Spinal cord (tissue), 9 donors: ENCODE measurements at regions not wholly inside any gene's neighbourhood (a gene's known extent, or its start where the extent isn't known, plus 50 kb on each side); places are given as distances from the start of the nearest gene placed in this dataset.

Experiments
- DNase-seq, 6 donors: peaks; one replicate each; pipeline versions ENCODE4 v3.0.0 to v3.0.0-alpha.2; 2013 to 2015; ENCODE audit warnings: low spot score in 6 of 6, low read depth in 4 of 6
- H3K27ac ChIP-seq: one replicate; pipeline ENCODE4 v1.5.1; 2013; ENCODE audit warnings: low read depth, low read length, control low read depth
- H3K27me3 ChIP-seq: one replicate; pipeline ENCODE4 v1.6.1; 2013; ENCODE audit warnings: low read length; ENCODE audit not compliant: control insufficient read depth, insufficient read depth
- H3K36me3 ChIP-seq: one replicate; pipeline ENCODE4 v1.6.1; 2013; ENCODE audit warnings: low read length; ENCODE audit not compliant: control insufficient read depth, insufficient read depth
- H3K4me1 ChIP-seq: one replicate; pipeline ENCODE4 v1.6.1; 2013; ENCODE audit warnings: low read length; ENCODE audit not compliant: control insufficient read depth, insufficient read depth
- H3K4me3 ChIP-seq: one replicate; pipeline ENCODE4 v1.5.1; 2013; ENCODE audit warnings: low read depth, low read length, control low read depth
- H3K9me3 ChIP-seq: one replicate; pipeline ENCODE4 v1.6.1; 2013; ENCODE audit warnings: low read length; ENCODE audit not compliant: control insufficient read depth, insufficient read depth
- WGBS: methylation state at CpG from one replicate; pipeline ENCODE4 v1.1.5; 2013; ENCODE audit warnings: missing lambda C conversion rate; ENCODE audit not compliant: insufficient coverage; 5-methylcytosine and 5-hydroxymethylcytosine counted together
- donor health status: healthy.

DNA sequence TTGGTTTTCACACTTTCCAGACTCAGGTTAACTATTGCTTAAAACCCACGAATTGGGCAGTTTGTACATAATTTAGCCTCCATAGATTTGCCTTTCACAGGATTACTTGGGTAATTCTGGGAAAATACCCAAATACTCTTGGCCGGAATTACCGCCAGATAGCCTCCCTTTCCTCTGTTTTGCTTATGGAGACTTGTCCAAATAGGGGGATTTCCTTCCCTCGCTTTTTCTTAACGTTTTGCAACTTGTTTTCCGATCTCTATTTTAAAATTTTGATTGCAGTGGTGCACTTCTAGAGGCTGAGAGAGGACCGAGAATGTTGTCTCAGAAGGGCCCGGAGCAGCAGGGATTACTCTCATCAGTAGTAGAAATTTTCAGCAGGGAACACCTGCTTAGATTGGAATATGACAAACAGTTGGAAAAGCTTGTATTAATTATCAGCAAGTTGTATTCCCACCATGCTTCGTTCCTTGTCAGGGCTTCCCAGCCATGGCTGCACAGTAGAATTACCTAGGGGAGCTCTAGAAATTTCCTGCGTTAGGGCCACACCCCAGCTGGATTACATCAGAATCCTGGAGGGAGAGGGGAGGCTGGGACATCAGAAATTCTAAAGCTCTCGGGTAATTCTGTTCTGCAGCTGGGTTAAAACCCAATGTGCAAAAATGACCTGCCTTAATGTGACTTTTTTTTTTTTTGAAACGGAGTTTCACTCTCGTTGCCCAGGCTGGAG lies 329.1 kb downstream of the SH3GL2 start:
- peak in 1 of 6 donors; percentile 14 for DNase-seq
- H3K4me1 ChIP-seq = peaks cover 23% of the 10 kb centered on the region
- peaks cover 42% of the 10 kb centered on the region for H3K27me3 ChIP-seq
- no peak overlapping the region for H3K27ac ChIP-seq
- WGBS = 83% methylated on average over 8 of the region's 13 CpGs
- H3K9me3 ChIP-seq = no peaks in the 10 kb centered on the region
- H3K4me3 ChIP-seq = no peak overlapping the region
- no peaks in the 10 kb centered on the region for H3K36me3 ChIP-seq

DNA sequence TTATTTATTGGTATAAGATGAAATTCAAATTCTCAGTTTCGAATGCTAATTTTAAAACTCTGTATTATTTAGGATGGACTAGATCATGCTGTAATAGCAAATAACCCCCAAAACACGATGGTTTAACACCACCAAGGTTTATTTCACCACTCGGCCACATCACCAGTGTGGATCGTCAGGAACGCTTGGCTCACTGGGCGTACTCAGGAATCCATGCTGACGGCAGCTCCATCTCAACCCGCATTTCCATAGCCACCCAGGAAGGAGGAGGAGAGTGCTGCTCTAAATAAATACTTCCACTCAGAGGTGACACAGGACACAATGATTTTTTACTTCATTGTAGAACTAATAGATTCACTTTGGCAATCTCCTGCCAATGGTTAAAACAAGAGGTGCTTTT lies 347.4 kb downstream of the SH3GL2 start:
- no peaks in the 10 kb centered on the region for H3K4me1 ChIP-seq
- H3K27me3 ChIP-seq = no peaks in the 10 kb centered on the region
- H3K4me3 ChIP-seq = no peak overlapping the region
- no peak for DNase-seq
- H3K36me3 ChIP-seq = no peaks in the 10 kb centered on the region
- 92% methylated on average over 2 of the region's 8 CpGs for WGBS
- H3K9me3 ChIP-seq = no peaks in the 10 kb centered on the region
- H3K27ac ChIP-seq = no peak overlapping the region

DNA sequence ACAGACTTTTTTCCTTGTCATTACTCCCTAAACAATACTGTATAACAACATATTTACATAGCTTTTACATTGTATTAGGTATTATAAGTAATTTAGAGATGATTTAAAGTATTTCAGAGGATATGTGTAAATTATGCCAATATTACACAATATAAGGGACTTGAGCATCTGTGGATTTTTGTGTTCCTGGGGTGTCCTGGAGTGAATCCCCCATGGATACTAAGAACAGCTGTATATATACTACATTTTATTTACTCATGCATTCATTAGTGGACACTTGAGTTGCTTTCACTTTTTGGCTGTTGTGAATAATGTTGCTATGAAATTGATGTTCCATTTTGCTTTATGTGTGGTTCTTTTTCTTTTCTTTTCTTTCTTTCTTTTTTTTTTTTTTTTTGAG lies 348.8 kb downstream of the SH3GL2 start:
- Histone ChIP-seq H3K9me3 (no peaks in the 10 kb centered on the region), H3K4me3 (no peak overlapping the region), H3K27ac (no peak overlapping the region), H3K27me3 (no peaks in the 10 kb centered on the region), H3K4me1 (no peaks in the 10 kb centered on the region), H3K36me3 (no peaks in the 10 kb centered on the region)
- DNase-seq = no peak

DNA sequence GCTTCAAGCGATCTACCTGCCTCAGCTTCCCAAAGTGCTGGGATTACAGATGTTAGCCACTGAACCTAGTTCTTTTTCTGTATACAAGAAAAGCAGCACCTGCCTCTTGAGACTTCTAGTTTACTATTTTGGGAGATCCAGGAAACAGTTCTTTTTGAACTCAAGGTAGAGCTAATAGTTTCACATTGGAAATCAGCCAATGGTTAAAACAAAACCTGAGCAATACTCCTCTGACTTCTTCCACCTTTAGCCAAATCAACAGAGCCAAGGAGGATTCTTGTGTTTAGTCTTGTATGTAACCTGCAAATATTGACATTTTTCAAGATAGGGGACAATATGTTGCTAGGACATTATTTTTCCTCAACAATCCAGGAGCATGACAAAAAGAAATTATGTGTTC lies 349.4 kb downstream of the SH3GL2 start:
- H3K4me1 ChIP-seq = no peaks in the 10 kb centered on the region
- no peaks in the 10 kb centered on the region for H3K36me3 ChIP-seq
- H3K27me3 ChIP-seq = no peaks in the 10 kb centered on the region
- H3K27ac ChIP-seq = no peak overlapping the region
- no peak overlapping the region for H3K4me3 ChIP-seq
- WGBS = no CpG with 5 or more reads among the region's 1 CpG
- H3K9me3 ChIP-seq = no peaks in the 10 kb centered on the region
- no peak for DNase-seq

- no CpG with 5 or more reads among the region's 2 CpGs for WGBS
These were observed 349.9 kb downstream of the SH3GL2 start for GRCh38 chr9:17928768-17929167.

DNA sequence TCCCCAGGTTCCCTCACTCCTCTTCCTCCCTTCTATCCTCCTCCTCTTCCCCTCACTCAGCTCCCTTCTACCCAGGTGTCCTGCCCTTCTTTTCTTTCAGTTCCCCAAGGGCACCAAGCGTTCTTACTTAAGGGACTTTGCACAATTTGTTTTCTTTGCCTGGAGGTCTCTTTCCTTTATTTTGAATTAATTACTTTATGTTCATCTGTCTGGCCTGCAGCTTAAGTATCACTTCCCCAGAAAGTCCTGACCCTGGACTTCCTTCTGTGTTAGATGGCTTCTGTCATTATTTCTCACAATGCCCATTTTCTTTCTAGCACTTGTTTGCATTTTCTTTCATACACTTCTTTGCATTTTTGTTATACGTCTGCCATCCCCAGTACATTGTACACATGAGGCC lies 350.6 kb downstream of the SH3GL2 start:
- no peak for DNase-seq
- Histone ChIP-seq H3K36me3 (no peaks in the 10 kb centered on the region), H3K27me3 (no peaks in the 10 kb centered on the region), H3K27ac (no peak overlapping the region), H3K4me3 (no peak overlapping the region), H3K4me1 (no peaks in the 10 kb centered on the region), H3K9me3 (no peaks in the 10 kb centered on the region)
- WGBS = 100% methylated on average over 1 of the region's 2 CpGs

More at GRCh38 chr9:17928768-17929167, 349.9 kb downstream of the SH3GL2 start:
- no peaks in the 10 kb centered on the region for H3K36me3 ChIP-seq
- no peaks in the 10 kb centered on the region for H3K27me3 ChIP-seq
- no peaks in the 10 kb centered on the region for H3K4me1 ChIP-seq
- DNase-seq = no peak
- no peak overlapping the region for H3K27ac ChIP-seq
- H3K9me3 ChIP-seq = no peaks in the 10 kb centered on the region
- no peak overlapping the region for H3K4me3 ChIP-seq

DNA sequence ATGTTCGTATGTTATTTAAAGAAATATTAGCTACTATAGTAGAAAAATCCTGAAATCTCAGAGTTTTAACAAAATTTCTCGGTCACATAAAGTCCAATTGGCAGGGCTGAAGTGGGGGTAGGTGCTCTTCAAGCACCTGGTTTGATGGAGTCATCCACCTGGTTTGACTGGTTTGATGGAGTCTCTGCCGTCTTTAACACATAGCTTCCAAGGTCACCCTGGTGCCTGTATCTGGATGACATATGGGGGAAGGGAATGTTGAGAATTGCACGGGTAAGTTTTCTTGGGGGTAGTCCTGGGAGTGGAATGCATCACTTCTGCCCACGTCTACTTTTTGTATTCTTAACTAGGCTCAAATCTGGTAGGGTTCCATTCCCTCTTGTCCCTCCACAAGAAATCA lies 351.2 kb downstream of the SH3GL2 start:
- H3K27ac ChIP-seq = no peak overlapping the region
- H3K4me3 ChIP-seq = no peak overlapping the region
- no peaks in the 10 kb centered on the region for H3K4me1 ChIP-seq
- H3K9me3 ChIP-seq = no peaks in the 10 kb centered on the region
- no peaks in the 10 kb centered on the region for H3K36me3 ChIP-seq
- WGBS = no CpG with 5 or more reads among the region's 5 CpGs
- no peaks in the 10 kb centered on the region for H3K27me3 ChIP-seq
- DNase-seq = no peak

DNA sequence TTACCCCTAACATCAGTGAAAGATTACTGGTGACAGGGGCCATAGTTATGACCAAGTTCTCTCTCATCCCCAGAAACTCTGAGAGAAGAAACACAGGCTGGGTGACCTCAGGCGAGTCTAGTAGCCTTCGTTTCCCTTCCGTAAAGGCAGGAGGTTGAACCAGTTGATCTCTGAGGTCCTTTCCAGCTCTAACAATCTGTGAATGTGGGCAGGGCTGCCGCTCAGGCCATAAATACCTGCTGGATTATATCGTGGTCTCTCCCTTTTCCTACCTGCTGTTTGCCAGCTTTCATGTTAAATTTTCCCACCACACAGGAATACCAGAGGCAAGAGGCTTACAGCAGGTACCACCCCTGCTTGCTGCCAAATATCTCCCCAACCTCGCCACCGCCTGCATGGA lies 357.5 kb downstream of the SH3GL2 start:
- Histone ChIP-seq H3K27ac (no peak overlapping the region), H3K4me3 (no peak overlapping the region), H3K4me1 (no peaks in the 10 kb centered on the region), H3K36me3 (no peaks in the 10 kb centered on the region), H3K9me3 (no peaks in the 10 kb centered on the region), H3K27me3 (no peaks in the 10 kb centered on the region)
- WGBS = 87% methylated on average over 5 of the region's 7 CpGs
- no peak for DNase-seq

DNA sequence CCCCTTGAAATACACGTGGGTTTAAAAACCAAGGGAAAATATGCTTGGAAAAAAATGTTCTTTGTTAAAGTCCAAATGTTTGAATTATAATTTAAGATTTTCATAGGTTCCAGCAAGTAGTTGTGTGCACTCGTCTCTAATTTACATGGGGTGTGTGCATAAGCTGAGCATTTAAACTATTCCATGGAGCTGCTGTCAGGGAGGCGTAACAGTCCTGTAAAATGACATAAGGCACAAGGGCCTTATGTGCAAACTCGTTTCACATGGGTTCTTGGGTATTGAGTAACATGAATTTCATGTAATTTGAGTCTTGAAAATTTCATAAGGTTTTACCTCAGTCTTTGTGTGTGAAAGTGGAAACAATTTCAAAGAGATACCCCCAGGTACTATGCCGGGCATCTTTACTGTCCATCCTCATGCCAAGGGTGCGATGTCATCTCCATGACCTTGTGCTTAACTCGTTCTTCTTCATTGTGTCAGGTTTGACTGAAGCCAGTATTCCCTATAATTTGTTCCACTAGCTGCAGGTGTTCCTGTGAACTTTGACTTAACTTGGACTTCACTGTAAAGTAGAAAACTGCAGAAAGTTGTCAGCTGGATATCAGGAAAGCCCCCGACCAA lies 359.3 kb downstream of the SH3GL2 start:
- H3K36me3 ChIP-seq = no peaks in the 10 kb centered on the region
- H3K4me1 ChIP-seq = no peaks in the 10 kb centered on the region
- DNase-seq = no peak
- no peaks in the 10 kb centered on the region for H3K9me3 ChIP-seq
- H3K27ac ChIP-seq = no peak overlapping the region
- H3K27me3 ChIP-seq = no peaks in the 10 kb centered on the region
- no peak overlapping the region for H3K4me3 ChIP-seq
- WGBS = 87% methylated on average over 6 of the region's 8 CpGs

DNA sequence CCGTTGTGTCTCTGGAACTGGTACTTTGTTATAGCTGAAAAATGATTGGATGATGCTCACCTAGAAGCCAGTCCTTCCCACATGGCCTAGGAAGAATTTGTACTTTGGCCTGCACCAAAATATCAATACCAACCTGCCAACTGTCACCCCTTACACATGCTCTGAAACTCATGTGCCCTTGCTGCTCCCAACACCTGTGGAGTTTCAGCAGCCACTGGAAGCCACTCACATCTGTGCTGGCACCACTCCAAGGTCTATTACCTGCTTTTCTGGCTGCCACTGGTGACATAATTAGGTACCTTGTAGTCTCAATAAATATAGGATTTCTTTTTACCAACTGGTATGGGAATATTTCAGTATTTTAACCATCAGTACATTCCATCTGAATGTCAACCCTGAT lies 363.6 kb downstream of the SH3GL2 start:
- Histone ChIP-seq H3K4me3 (no peak overlapping the region), H3K9me3 (no peaks in the 10 kb centered on the region), H3K36me3 (no peaks in the 10 kb centered on the region), H3K27me3 (no peaks in the 10 kb centered on the region), H3K27ac (no peak overlapping the region), H3K4me1 (no peaks in the 10 kb centered on the region)
- no peak for DNase-seq
- WGBS = no CpG with 5 or more reads among the region's 1 CpG
